ENCODE measurements at regions not wholly inside any gene's neighbourhood (a gene's known extent, or its start where the extent isn't known, plus 50 kb on each side); places are given as distances from the start of the nearest gene placed in this dataset.

DNA sequence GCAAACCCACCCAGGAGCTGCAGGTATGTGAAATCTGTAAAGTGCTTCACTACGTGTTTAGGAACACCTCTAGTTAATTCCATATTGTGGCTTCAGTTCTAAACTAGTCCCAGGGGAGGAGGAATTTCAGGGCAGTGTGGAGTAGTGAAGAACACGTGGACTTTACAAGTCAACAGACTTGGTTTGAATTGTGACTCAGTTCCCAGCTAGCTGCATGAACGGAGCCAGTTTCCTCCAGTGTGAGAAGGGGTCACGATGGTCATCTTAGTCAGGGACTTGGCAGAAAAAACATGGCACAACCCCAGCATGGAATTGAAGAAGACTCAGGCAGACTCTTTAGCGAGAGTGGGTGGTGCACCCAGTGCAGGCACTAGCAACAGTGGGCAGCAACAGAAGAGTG, 175.7 kb upstream of the UBL3 start:
- no peak for TF ChIP-seq REST (IDR thresholded peaks at IDR 0.05)
- no peak for TF ChIP-seq MAX (IDR thresholded peaks at IDR 0.05)
- no peak for TF ChIP-seq EGR1 (IDR thresholded peaks at IDR 0.05; ENCODE audit: low read depth in 2 of 2)
- TF ChIP-seq, protein P1, sequence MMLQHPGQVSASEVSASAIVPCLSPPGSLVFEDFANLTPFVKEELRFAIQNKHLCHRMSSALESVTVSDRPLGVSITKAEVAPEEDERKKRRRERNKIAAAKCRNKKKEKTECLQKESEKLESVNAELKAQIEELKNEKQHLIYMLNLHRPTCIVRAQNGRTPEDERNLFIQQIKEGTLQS (IDR thresholded peaks at IDR 0.05) = no peak
- TF ChIP-seq HNF4A (conservative IDR thresholded peaks at IDR 0.05) = no peak
- TF ChIP-seq FOXA1 (IDR thresholded peaks at IDR 0.05) = no peak
- TF ChIP-seq RXRA (IDR thresholded peaks at IDR 0.05) = no peak
- TF ChIP-seq HNF4G (IDR thresholded peaks at IDR 0.05) = no peak
- no peak for TF ChIP-seq RAD21 (IDR thresholded peaks at IDR 0.05)
- no peak for TF ChIP-seq TAF1 (conservative IDR thresholded peaks at IDR 0.05)
- TF ChIP-seq, protein P2, sequence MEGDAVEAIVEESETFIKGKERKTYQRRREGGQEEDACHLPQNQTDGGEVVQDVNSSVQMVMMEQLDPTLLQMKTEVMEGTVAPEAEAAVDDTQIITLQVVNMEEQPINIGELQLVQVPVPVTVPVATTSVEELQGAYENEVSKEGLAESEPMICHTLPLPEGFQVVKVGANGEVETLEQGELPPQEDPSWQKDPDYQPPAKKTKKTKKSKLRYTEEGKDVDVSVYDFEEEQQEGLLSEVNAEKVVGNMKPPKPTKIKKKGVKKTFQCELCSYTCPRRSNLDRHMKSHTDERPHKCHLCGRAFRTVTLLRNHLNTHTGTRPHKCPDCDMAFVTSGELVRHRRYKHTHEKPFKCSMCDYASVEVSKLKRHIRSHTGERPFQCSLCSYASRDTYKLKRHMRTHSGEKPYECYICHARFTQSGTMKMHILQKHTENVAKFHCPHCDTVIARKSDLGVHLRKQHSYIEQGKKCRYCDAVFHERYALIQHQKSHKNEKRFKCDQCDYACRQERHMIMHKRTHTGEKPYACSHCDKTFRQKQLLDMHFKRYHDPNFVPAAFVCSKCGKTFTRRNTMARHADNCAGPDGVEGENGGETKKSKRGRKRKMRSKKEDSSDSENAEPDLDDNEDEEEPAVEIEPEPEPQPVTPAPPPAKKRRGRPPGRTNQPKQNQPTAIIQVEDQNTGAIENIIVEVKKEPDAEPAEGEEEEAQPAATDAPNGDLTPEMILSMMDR (IDR thresholded peaks at IDR 0.05; ENCODE audit: low read depth, low read length, missing input control) = no peak
- no peak for TF ChIP-seq JUND (IDR thresholded peaks at IDR 0.05)
- TF ChIP-seq GABPA (IDR thresholded peaks at IDR 0.05 in 1 of 2, conservative IDR thresholded peaks at IDR 0.05 in 1 of 2) = no peak
- TF ChIP-seq, protein P3, sequence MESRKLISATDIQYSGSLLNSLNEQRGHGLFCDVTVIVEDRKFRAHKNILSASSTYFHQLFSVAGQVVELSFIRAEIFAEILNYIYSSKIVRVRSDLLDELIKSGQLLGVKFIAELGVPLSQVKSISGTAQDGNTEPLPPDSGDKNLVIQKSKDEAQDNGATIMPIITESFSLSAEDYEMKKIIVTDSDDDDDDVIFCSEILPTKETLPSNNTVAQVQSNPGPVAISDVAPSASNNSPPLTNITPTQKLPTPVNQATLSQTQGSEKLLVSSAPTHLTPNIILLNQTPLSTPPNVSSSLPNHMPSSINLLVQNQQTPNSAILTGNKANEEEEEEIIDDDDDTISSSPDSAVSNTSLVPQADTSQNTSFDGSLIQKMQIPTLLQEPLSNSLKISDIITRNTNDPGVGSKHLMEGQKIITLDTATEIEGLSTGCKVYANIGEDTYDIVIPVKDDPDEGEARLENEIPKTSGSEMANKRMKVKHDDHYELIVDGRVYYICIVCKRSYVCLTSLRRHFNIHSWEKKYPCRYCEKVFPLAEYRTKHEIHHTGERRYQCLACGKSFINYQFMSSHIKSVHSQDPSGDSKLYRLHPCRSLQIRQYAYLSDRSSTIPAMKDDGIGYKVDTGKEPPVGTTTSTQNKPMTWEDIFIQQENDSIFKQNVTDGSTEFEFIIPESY (IDR thresholded peaks at IDR 0.05) = no peak
- WGBS = 88% methylated on average over 5 of the region's 5 CpGs
- Histone ChIP-seq H3K4me3 (ENCODE audit: low read depth in 1 of 3, low read length in 3 of 3) (no peak overlapping the region), H3K4me1 (ENCODE audit: control insufficient read depth in 4 of 4, insufficient read depth in 4 of 4, low read length in 3 of 4) (no peaks in the 10 kb centered on the region), H3K27me3 (ENCODE audit: control insufficient read depth in 4 of 4, insufficient read depth in 4 of 4, low read length in 3 of 4) (no peaks in the 10 kb centered on the region), H3K9ac (ENCODE audit: low read depth in 1 of 2, low read length in 2 of 2) (no peak overlapping the region), H3K36me3 (ENCODE audit: control insufficient read depth in 4 of 4, insufficient read depth in 3 of 4, low read depth in 1 of 4, low read length in 3 of 4) (no peaks in the 10 kb centered on the region), H3K27ac (ENCODE audit: low read depth in 1 of 2, low read length in 2 of 2) (no peak overlapping the region), H3K9me3 (ENCODE audit: control insufficient read depth in 4 of 4, low read length in 3 of 4) (no peaks in the 10 kb centered on the region)
- DNase-seq (ENCODE audit: low spot score) = no peak

GRCh38 chr13:30025351-30025750, 174.9 kb upstream of the UBL3 start:
- Histone ChIP-seq H3K4me1 (ENCODE audit: control insufficient read depth in 4 of 4, insufficient read depth in 4 of 4, low read length in 3 of 4) (no peaks in the 10 kb centered on the region), H3K4me3 (ENCODE audit: low read depth in 1 of 3, low read length in 3 of 3) (no peak overlapping the region), H3K36me3 (ENCODE audit: control insufficient read depth in 4 of 4, insufficient read depth in 3 of 4, low read depth in 1 of 4, low read length in 3 of 4) (no peaks in the 10 kb centered on the region), H3K9ac (ENCODE audit: low read depth in 1 of 2, low read length in 2 of 2) (no peak overlapping the region), H3K9me3 (ENCODE audit: control insufficient read depth in 4 of 4, low read length in 3 of 4) (no peaks in the 10 kb centered on the region), H3K27ac (ENCODE audit: low read depth in 1 of 2, low read length in 2 of 2) (no peak overlapping the region), H3K27me3 (ENCODE audit: control insufficient read depth in 4 of 4, insufficient read depth in 4 of 4, low read length in 3 of 4) (no peaks in the 10 kb centered on the region)
- 98% methylated on average over 1 of the region's 1 CpG for WGBS
- TF ChIP-seq HNF4A (conservative IDR thresholded peaks at IDR 0.05) = no peak
- TF ChIP-seq FOXA2 (IDR thresholded peaks at IDR 0.05) = no peak
- no peak for TF ChIP-seq FOXA1 (IDR thresholded peaks at IDR 0.05)
- no peak for TF ChIP-seq MAX (IDR thresholded peaks at IDR 0.05)
- no peak for TF ChIP-seq REST (IDR thresholded peaks at IDR 0.05)
- TF ChIP-seq JUND (IDR thresholded peaks at IDR 0.05) = no peak
- no peak for TF ChIP-seq SP1 (IDR thresholded peaks at IDR 0.05)
- no peak for TF ChIP-seq YY1 (IDR thresholded peaks at IDR 0.05)
- no peak for TF ChIP-seq TAF1 (conservative IDR thresholded peaks at IDR 0.05)
- TF ChIP-seq EGR1 (IDR thresholded peaks at IDR 0.05; ENCODE audit: low read depth in 2 of 2) = no peak
- TF ChIP-seq, protein P3 (IDR thresholded peaks at IDR 0.05) = no peak
- no peak for TF ChIP-seq HNF4G (IDR thresholded peaks at IDR 0.05)
- no peak for TF ChIP-seq GABPA (IDR thresholded peaks at IDR 0.05 in 1 of 2, conservative IDR thresholded peaks at IDR 0.05 in 1 of 2)
- no peak for DNase-seq (ENCODE audit: low spot score)

Data from liver (tissue), 8 donors.